Heart left ventricle (tissue), 13 donors: ENCODE measurements at regions not wholly inside any gene's neighbourhood (a gene's known extent, or its start where the extent isn't known, plus 50 kb on each side); places are given as distances from the start of the nearest gene placed in this dataset.

Source experiments
- POLR2A ChIP-seq, 2 donors: fragments of 450-650 bp; IDR thresholded peaks; one replicate each; pipeline ENCODE4 v1.6.1; 2017; ENCODE audit warnings: antibody characterized with exemption in 2 of 2, mild to moderate bottlenecking in 2 of 2, moderate library complexity in 2 of 2
- TF ChIP-seq, protein P1 (sequence below), 12 donors: fragments of 200-600 bp; sonication (generic) in 4 of 12; IDR thresholded peaks; one replicate each; pipeline versions ENCODE4 v1.5.0 to v1.8.0; 2018 to 2022; ENCODE audit warnings: antibody characterized with exemption in 12 of 12, mild to moderate bottlenecking in 5 of 12
- donor health status: ischemic (EF 13 %, LVEDD 7.1; RV severe dilation, severe dysfunction).
- donor health status: DM: no; HTN: yes; CAD: no.
- donor health status: DM: no; HTN: no; CAD: no.
- donor health status: ischemic (EF 25% LVEDD 6.9; RV normal size, moderate dysfunction).
- donor health status: ischemic (EF 25% LVEDD 5.7; RV mildly dilated, moderate dysfunction).
- donor health status: ischemic (EF 35%, LVEDD 5.7; RV mildly dilated, moderate dysfunction).
- donor health status: nonischemic (EF 11% LVEDD 7.7; RV severe dilation, severe dysfunction).
- donor health status: DM: yes; HTN: yes; CAD: no.
- donor health status: PGD.
- donor health status: ischemic (EF 29% LVEDD 5.4; RV normal size, mild dysfunction).
- donor health status: nonischemic (EF 23%, LVEDD 6.1; RV moderate dilation, normal function).

DNA sequence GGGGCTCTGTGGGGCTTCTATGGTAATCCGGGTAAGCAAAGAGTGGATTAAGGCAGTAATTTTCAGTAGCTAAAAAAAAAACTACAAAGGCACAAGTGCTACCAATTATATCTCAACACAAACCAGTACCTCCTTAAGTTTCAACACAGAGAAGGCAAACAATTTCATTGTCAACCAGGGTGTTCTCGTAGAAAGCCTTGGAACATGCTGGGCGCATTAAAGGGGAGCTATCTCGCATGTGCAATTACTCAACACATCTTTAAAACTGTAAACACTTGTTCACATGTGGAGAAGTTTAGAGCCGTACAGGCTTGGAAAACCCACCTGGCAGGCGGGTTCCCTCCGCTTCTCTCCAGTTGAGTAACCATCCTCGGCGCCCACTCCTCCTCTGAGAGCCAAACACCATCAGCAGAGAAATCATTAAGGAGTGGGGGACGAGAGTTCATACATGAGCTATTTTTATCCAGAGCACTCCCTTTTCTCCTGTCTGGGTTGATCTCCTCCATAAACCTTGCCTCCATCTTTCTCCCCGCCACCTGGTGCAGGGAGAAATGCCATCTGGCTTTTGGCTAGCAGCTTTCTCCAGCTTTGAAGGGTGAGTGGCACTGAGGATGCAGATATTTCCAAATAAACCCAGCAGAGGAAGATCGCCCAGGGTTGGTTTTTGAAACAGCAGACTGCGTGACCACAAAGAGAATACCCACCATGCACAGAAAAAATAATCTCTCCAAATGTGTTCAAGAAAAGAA, 287.1 kb downstream of the WDR11 start:
- TF ChIP-seq, protein P1, sequence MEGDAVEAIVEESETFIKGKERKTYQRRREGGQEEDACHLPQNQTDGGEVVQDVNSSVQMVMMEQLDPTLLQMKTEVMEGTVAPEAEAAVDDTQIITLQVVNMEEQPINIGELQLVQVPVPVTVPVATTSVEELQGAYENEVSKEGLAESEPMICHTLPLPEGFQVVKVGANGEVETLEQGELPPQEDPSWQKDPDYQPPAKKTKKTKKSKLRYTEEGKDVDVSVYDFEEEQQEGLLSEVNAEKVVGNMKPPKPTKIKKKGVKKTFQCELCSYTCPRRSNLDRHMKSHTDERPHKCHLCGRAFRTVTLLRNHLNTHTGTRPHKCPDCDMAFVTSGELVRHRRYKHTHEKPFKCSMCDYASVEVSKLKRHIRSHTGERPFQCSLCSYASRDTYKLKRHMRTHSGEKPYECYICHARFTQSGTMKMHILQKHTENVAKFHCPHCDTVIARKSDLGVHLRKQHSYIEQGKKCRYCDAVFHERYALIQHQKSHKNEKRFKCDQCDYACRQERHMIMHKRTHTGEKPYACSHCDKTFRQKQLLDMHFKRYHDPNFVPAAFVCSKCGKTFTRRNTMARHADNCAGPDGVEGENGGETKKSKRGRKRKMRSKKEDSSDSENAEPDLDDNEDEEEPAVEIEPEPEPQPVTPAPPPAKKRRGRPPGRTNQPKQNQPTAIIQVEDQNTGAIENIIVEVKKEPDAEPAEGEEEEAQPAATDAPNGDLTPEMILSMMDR (IDR thresholded peaks at IDR 0.05), result no peak
- no peak for TF ChIP-seq POLR2A (IDR thresholded peaks at IDR 0.05)
